Activated CD8-positive, alpha-beta memory T cell treated with anti-CD3 and anti-CD28 coated beads for 48 hours (primary cell): ENCODE measurements at regions not wholly inside any gene's neighbourhood (a gene's known extent, or its start where the extent isn't known, plus 50 kb on each side); places are given as distances from the start of the nearest gene placed in this dataset.

Source experiments
- DNase-seq, 3 experiments: peaks; one replicate each; pipeline ENCODE4 v3.0.0-alpha.2; 2020; ENCODE audit warnings: low read depth in 2 of 3, low spot score in 2 of 3

GRCh38 chr3:18648159-18648558 is 223.0 kb upstream of the SATB1 start:
- DNase-seq = no peak

- DNase-seq = no peak
These were observed 220.5 kb upstream of the SATB1 start for GRCh38 chr3:18645619-18646018.

GRCh38 chr3:18643281-18643680 is 218.1 kb upstream of the SATB1 start:
- no peak for DNase-seq

- DNase-seq = no peak
These were observed 216.8 kb upstream of the SATB1 start for GRCh38 chr3:18641916-18642315.

GRCh38 chr3:18635215-18635614 is 210.1 kb upstream of the SATB1 start:
- DNase-seq = no peak

- no peak for DNase-seq
These were observed 209.3 kb upstream of the SATB1 start for GRCh38 chr3:18634461-18634860.

GRCh38 chr3:18633002-18633401 is 207.9 kb upstream of the SATB1 start:
- no peak for DNase-seq

GRCh38 chr3:18630295-18630694 is 205.2 kb upstream of the SATB1 start:
- no peak for DNase-seq

- no peak for DNase-seq
These were observed 199.9 kb upstream of the SATB1 start for GRCh38 chr3:18625085-18625484.

GRCh38 chr3:18623220-18623619 is 198.1 kb upstream of the SATB1 start:
- no peak for DNase-seq

- DNase-seq = no peak
These were observed 193.6 kb upstream of the SATB1 start for GRCh38 chr3:18618723-18619122.

GRCh38 chr3:18611991-18612390 is 186.9 kb upstream of the SATB1 start:
- DNase-seq = no peak

- DNase-seq = no peak
These were observed 184.0 kb upstream of the SATB1 start for GRCh38 chr3:18609187-18609586.

- no peak for DNase-seq
These were observed 172.8 kb upstream of the SATB1 start for GRCh38 chr3:18597919-18598318.

GRCh38 chr3:18593231-18593630 is 168.1 kb upstream of the SATB1 start:
- DNase-seq = no peak

- DNase-seq = no peak
These were observed 166.0 kb upstream of the SATB1 start for GRCh38 chr3:18591120-18591519.

- no peak for DNase-seq
These were observed 160.9 kb upstream of the SATB1 start for GRCh38 chr3:18586076-18586475.

- no peak for DNase-seq
These were observed 160.1 kb upstream of the SATB1 start for GRCh38 chr3:18585004-18585968.

- no peak for DNase-seq
These were observed 155.1 kb upstream of the SATB1 start for GRCh38 chr3:18580268-18580667.

- no peak for DNase-seq
These were observed 154.5 kb upstream of the SATB1 start for GRCh38 chr3:18579661-18580060.

GRCh38 chr3:18575573-18575972 is 150.4 kb upstream of the SATB1 start:
- no peak for DNase-seq

- no peak for DNase-seq
These were observed 147.7 kb upstream of the SATB1 start for GRCh38 chr3:18572809-18573208.

- DNase-seq = no peak
These were observed 142.2 kb upstream of the SATB1 start for GRCh38 chr3:18567293-18567692.
